ENCODE measurements at regions not wholly inside any gene's neighbourhood (a gene's known extent, or its start where the extent isn't known, plus 50 kb on each side); places are given as distances from the start of the nearest gene placed in this dataset.

GRCh38 chr6:139475646-139476045 lies 101.2 kb upstream of the CITED2 start:
- H3K4me3 ChIP-seq: no peak overlapping the region
- no peaks in the 10 kb centered on the region for H3K9me3 ChIP-seq
- H3K36me3 ChIP-seq: no peaks in the 10 kb centered on the region
- H3K27me3 ChIP-seq: no peaks in the 10 kb centered on the region
- H3K4me1 ChIP-seq: no peaks in the 10 kb centered on the region
- H3K27ac ChIP-seq: peak overlapping the region in 1 of 4 donors; percentile 2
- TF ChIP-seq, protein P1, sequence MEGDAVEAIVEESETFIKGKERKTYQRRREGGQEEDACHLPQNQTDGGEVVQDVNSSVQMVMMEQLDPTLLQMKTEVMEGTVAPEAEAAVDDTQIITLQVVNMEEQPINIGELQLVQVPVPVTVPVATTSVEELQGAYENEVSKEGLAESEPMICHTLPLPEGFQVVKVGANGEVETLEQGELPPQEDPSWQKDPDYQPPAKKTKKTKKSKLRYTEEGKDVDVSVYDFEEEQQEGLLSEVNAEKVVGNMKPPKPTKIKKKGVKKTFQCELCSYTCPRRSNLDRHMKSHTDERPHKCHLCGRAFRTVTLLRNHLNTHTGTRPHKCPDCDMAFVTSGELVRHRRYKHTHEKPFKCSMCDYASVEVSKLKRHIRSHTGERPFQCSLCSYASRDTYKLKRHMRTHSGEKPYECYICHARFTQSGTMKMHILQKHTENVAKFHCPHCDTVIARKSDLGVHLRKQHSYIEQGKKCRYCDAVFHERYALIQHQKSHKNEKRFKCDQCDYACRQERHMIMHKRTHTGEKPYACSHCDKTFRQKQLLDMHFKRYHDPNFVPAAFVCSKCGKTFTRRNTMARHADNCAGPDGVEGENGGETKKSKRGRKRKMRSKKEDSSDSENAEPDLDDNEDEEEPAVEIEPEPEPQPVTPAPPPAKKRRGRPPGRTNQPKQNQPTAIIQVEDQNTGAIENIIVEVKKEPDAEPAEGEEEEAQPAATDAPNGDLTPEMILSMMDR (IDR thresholded peaks at IDR 0.05): no peak
- TF ChIP-seq POLR2A (IDR thresholded peaks at IDR 0.05): no peak
- no peak for DNase-seq

- Histone ChIP-seq H3K36me3 (no peaks in the 10 kb centered on the region), H3K27me3 (no peaks in the 10 kb centered on the region), H3K9me3 (no peaks in the 10 kb centered on the region), H3K4me3 (no peak overlapping the region), H3K4me1 (no peaks in the 10 kb centered on the region), H3K27ac (peak overlapping the region in 2 of 4 donors; percentile 2 to 57)
- TF ChIP-seq, protein P1 (IDR thresholded peaks at IDR 0.05): no peak
- no peak for TF ChIP-seq POLR2A (IDR thresholded peaks at IDR 0.05)
- no peak for DNase-seq
Measured at GRCh38 chr6:139475241-139475640, 100.8 kb upstream of the CITED2 start.

- DNase-seq: no peak
- H3K4me1 ChIP-seq: no peaks in the 10 kb centered on the region
- H3K9me3 ChIP-seq: no peaks in the 10 kb centered on the region
- H3K4me3 ChIP-seq: no peak overlapping the region
- H3K27ac ChIP-seq: peak overlapping the region in 2 of 4 donors; percentile 20 to 57
- no peak for TF ChIP-seq POLR2A (IDR thresholded peaks at IDR 0.05)
- TF ChIP-seq, protein P1 (IDR thresholded peaks at IDR 0.05): no peak
- H3K27me3 ChIP-seq: no peaks in the 10 kb centered on the region
- H3K36me3 ChIP-seq: no peaks in the 10 kb centered on the region
Measured at GRCh38 chr6:139474145-139475108, 100.0 kb upstream of the CITED2 start.

- Histone ChIP-seq H3K4me3 (no peak overlapping the region), H3K27ac (peak overlapping the region in 1 of 4 donors; percentile 57), H3K4me1 (no peaks in the 10 kb centered on the region), H3K9me3 (no peaks in the 10 kb centered on the region), H3K27me3 (no peaks in the 10 kb centered on the region), H3K36me3 (no peaks in the 10 kb centered on the region)
- DNase-seq: no peak
- TF ChIP-seq, protein P1 (IDR thresholded peaks at IDR 0.05): no peak
- no peak for TF ChIP-seq POLR2A (IDR thresholded peaks at IDR 0.05)
Measured at GRCh38 chr6:139473731-139474130, 99.3 kb upstream of the CITED2 start.

GRCh38 chr6:139473231-139473701 lies 98.8 kb upstream of the CITED2 start:
- no peak overlapping the region for H3K4me3 ChIP-seq

More at GRCh38 chr6:139473231-139473701, 98.8 kb upstream of the CITED2 start:
- H3K9me3 ChIP-seq: no peaks in the 10 kb centered on the region
- H3K27me3 ChIP-seq: no peaks in the 10 kb centered on the region
- TF ChIP-seq, protein P1 (IDR thresholded peaks at IDR 0.05): no peak
- no peak for TF ChIP-seq POLR2A (IDR thresholded peaks at IDR 0.05)
- no peaks in the 10 kb centered on the region for H3K36me3 ChIP-seq
- H3K4me1 ChIP-seq: no peaks in the 10 kb centered on the region
- H3K27ac ChIP-seq: peak overlapping the region in 2 of 4 donors; percentile 28 to 57
- no peak for DNase-seq

All from Peyer's patch (tissue), 4 donors.